ENCODE measurements at regions not wholly inside any gene's neighbourhood (a gene's known extent, or its start where the extent isn't known, plus 50 kb on each side); places are given as distances from the start of the nearest gene placed in this dataset.

DNA sequence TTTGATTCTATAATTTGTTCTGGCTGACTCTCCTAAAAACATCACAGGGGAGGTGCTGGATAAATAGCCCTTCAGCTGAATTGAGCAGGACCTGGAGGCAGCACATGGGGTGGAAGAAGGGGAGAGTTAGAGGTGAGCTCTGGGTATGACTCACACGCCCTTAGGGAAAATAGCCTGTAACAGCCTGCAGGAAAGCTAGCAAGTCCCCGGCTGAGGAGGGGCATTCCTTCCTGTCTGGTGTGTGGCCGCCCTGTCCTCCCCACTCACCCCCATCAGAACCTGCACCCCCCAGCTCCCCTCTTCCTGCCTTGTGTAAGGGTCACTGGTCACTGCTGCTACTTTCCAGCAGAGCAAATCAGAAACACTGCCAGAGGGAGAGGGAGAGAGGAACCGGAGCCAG is 187.4 kb downstream of the C16orf95 start:
- H3K27me3 ChIP-seq: no peaks in the 10 kb centered on the region
- H3K4me1 ChIP-seq (ENCODE audit: insufficient read depth): peaks cover 17% of the 10 kb centered on the region
- H3K4me3 ChIP-seq: no peak overlapping the region
- no peaks in the 10 kb centered on the region for H3K36me3 ChIP-seq
- no peak overlapping the region for H3K27ac ChIP-seq
- 76 to 89% (median 88%) methylated on average over 4 of the region's 4 CpGs for WGBS, 3 donors
- TF ChIP-seq POLR2A (IDR thresholded peaks at IDR 0.05) (no peak), CTCF (IDR thresholded peaks at IDR 0.05) (no peak), EP300 (IDR thresholded peaks at IDR 0.05) (no peak)
- no peaks in the 10 kb centered on the region for H3K9me3 ChIP-seq
- no peak for DNase-seq
- intact Hi-C loops (cut with DNase I): no loop called here

GRCh38 chr16:87131061-87131995 is 185.9 kb downstream of the C16orf95 start:
- no peaks in the 10 kb centered on the region for H3K27me3 ChIP-seq
- 83 to 86% (median 86%) methylated on average over 16 of the region's 16 CpGs for WGBS, 3 donors
- no peaks in the 10 kb centered on the region for H3K9me3 ChIP-seq
- no peak for DNase-seq
- intact Hi-C loops (cut with DNase I): no loop called here
- H3K27ac ChIP-seq: no peak overlapping the region
- H3K36me3 ChIP-seq: no peaks in the 10 kb centered on the region
- no peak overlapping the region for H3K4me3 ChIP-seq
- peaks cover 11% of the 10 kb centered on the region for H3K4me1 ChIP-seq (ENCODE audit: insufficient read depth)
- TF ChIP-seq EP300 (IDR thresholded peaks at IDR 0.05) (no peak), POLR2A (IDR thresholded peaks at IDR 0.05) (no peak), CTCF (IDR thresholded peaks at IDR 0.05) (no peak)

- H3K9me3 ChIP-seq: no peaks in the 10 kb centered on the region
- 71 to 83% (median 80%) methylated on average over 6 of the region's 6 CpGs for WGBS, 3 donors
- no peak for DNase-seq
- H3K27me3 ChIP-seq: no peaks in the 10 kb centered on the region
- peaks cover 8% of the 10 kb centered on the region for H3K4me1 ChIP-seq (ENCODE audit: insufficient read depth)
- H3K36me3 ChIP-seq: no peaks in the 10 kb centered on the region
- no peak for TF ChIP-seq CTCF (IDR thresholded peaks at IDR 0.05)
- no peak for TF ChIP-seq POLR2A (IDR thresholded peaks at IDR 0.05)
- TF ChIP-seq EP300 (IDR thresholded peaks at IDR 0.05): no peak
- H3K27ac ChIP-seq: no peak overlapping the region
- no peak overlapping the region for H3K4me3 ChIP-seq
- intact Hi-C loops (cut with DNase I): no loop called here
These were observed 185.2 kb downstream of the C16orf95 start for GRCh38 chr16:87131996-87132345.

GRCh38 chr16:87132361-87133014 is 184.7 kb downstream of the C16orf95 start:
- no peaks in the 10 kb centered on the region for H3K9me3 ChIP-seq
- no peaks in the 10 kb centered on the region for H3K36me3 ChIP-seq
- TF ChIP-seq POLR2A (IDR thresholded peaks at IDR 0.05): no peak
- H3K27me3 ChIP-seq: no peaks in the 10 kb centered on the region
- no peak for DNase-seq
- no peak overlapping the region for H3K4me3 ChIP-seq
- 53 to 71% (median 70%) methylated on average over 20 of the region's 20 CpGs for WGBS, 3 donors
- peaks cover 4% of the 10 kb centered on the region for H3K4me1 ChIP-seq (ENCODE audit: insufficient read depth)
- intact Hi-C loops (cut with DNase I): no loop called here
- no peak overlapping the region for H3K27ac ChIP-seq

Data from ovary (tissue), 7 donors.